DOHH2 (cell line): ENCODE measurements at regions not wholly inside any gene's neighbourhood (a gene's known extent, or its start where the extent isn't known, plus 50 kb on each side); places are given as distances from the start of the nearest gene placed in this dataset.
"Not testable (repeated sequence)": the region's sequence is repeated elsewhere in the genome, so short reads cannot be mapped to it uniquely, and the experiment has no call there.

Experiments used
- H3F3A ChIP-seq: fragments of 200-600 bp; sonication (generic), shearing (Covaris generic); 2 replicates; pipeline ENCODE4 v1.6.0; 2016; ENCODE audit warnings: antibody characterized with exemption, mild to moderate bottlenecking; ENCODE audit not compliant: control insufficient read depth, insufficient read depth
- H3K27ac ChIP-seq: fragments of 200-600 bp; sonication (generic); 2 replicates; pipeline ENCODE4 v1.5.1; 2014; ENCODE audit warnings: low read depth, mild to moderate bottlenecking, low read length, moderate library complexity
- H3K27me3 ChIP-seq: fragments of 200-600 bp; sonication (generic); 2 replicates; pipeline ENCODE4 v1.6.1; 2014; ENCODE audit warnings: mild to moderate bottlenecking, low read length, mixed read lengths; ENCODE audit not compliant: control insufficient read depth
- H3K36me3 ChIP-seq: fragments of 200-600 bp; sonication (generic); 2 replicates; pipeline ENCODE4 v1.6.1; 2014; ENCODE audit warnings: mild to moderate bottlenecking, low read length, moderate library complexity, mixed read lengths; ENCODE audit not compliant: control insufficient read depth
- H3K4me1 ChIP-seq: fragments of 200-600 bp; sonication (generic); 2 replicates; pipeline ENCODE4 v1.6.1; 2014; ENCODE audit warnings: mild to moderate bottlenecking, low read length, mixed read lengths; ENCODE audit not compliant: control insufficient read depth
- H3K4me2 ChIP-seq: fragments of 200-600 bp; sonication (generic); 2 replicates; pipeline ENCODE4 v1.6.0; 2014; ENCODE audit warnings: mild to moderate bottlenecking, low read length, moderate library complexity
- H3K4me3 ChIP-seq: fragments of 200-600 bp; sonication (generic); 2 replicates; pipeline ENCODE4 v1.5.1; 2014; ENCODE audit warnings: mild to moderate bottlenecking, low read length, mixed read lengths
- H3K79me2 ChIP-seq: fragments of 200-600 bp; sonication (generic); 2 replicates; pipeline ENCODE4 v1.6.1; 2014; ENCODE audit warnings: mild to moderate bottlenecking, low read length, mixed read lengths; ENCODE audit not compliant: control insufficient read depth
- H3K9me2 ChIP-seq: fragments of 200-600 bp; sonication (generic); replicated peaks from 2 replicates; pipeline ENCODE4 v1.6.1; 2014; ENCODE audit warnings: mild to moderate bottlenecking, low read length, mixed read lengths; ENCODE audit not compliant: control insufficient read depth
- H3K9me3 ChIP-seq: fragments of 200-600 bp; sonication (generic); 2 replicates; pipeline ENCODE4 v1.6.1; 2014; ENCODE audit warnings: antibody characterized with exemption, low read length, mixed read lengths; ENCODE audit not compliant: control insufficient read depth, insufficient read depth
- H4K20me1 ChIP-seq: fragments of 200-600 bp; sonication (generic); 2 replicates; pipeline ENCODE4 v1.6.0; 2014; ENCODE audit warnings: low read depth, mild to moderate bottlenecking, antibody characterized with exemption, low read length, moderate library complexity; ENCODE audit not compliant: control insufficient read depth, insufficient read depth
- EZH2phosphoT487 ChIP-seq: fragments of 200-600 bp; sonication (generic); IDR thresholded peaks from 2 replicates; pipeline ENCODE4 v1.6.1; 2017; ENCODE audit warnings: borderline replicate concordance, mild to moderate bottlenecking, antibody characterized with exemption, low read length, moderate library complexity, mixed read lengths
- TF ChIP-seq, protein P1 (sequence below): fragments of 200-600 bp; sonication (generic); IDR thresholded peaks from one replicate; pipeline ENCODE4 v1.5.1; 2014; ENCODE audit warnings: antibody characterized with exemption, mild to moderate bottlenecking, low read depth, low read length; ENCODE audit not compliant: poor library complexity, severe bottlenecking

DNA sequence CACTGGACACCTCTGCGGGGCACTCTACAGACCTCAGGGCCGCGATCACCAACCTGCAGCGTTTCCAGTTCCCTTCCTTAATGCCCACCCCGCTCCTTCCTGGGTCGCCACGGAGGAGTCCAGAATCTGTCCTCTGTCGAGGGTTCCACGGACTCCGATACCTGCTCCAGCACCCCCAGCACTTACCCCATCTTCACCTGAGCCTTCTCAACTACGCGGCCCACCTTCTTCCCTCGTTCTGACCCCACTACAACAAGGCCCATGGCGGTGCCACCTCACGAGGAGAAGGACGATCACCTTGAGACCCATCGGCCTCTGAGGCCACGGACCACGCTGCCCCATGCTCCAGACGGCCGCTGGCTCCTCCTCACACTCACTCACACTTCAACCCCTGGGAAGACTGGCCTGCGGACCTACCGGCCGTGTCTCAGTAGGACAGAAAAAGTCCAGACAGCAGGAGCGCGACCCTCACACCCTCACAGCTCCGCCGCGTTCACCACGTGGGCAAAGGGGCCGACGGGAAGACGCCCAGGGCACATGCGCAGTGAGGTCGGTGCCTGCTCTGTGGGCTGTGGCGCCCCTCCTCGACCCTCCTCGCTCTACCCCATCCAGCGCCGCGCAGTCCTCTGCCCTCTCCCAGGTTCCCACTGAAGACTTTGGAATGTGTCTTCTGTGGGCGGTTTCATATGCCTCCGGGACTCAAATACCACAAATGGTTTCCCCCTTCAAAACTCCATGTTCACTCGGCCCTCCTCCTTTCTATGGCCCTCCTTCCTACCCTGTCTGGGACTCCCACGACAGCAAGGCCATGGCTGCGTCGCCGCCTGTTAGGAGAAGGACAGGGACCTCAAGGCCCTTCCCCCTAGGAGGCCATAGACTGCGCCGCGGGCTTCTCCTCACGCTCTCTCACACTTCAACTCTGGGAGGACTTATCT lies 193.9 kb upstream of the PHF14 start:
- no peaks in the 10 kb centered on the region for H3K79me2 ChIP-seq
- TF ChIP-seq EZH2phosphoT487: no peak
- TF ChIP-seq, protein P1, sequence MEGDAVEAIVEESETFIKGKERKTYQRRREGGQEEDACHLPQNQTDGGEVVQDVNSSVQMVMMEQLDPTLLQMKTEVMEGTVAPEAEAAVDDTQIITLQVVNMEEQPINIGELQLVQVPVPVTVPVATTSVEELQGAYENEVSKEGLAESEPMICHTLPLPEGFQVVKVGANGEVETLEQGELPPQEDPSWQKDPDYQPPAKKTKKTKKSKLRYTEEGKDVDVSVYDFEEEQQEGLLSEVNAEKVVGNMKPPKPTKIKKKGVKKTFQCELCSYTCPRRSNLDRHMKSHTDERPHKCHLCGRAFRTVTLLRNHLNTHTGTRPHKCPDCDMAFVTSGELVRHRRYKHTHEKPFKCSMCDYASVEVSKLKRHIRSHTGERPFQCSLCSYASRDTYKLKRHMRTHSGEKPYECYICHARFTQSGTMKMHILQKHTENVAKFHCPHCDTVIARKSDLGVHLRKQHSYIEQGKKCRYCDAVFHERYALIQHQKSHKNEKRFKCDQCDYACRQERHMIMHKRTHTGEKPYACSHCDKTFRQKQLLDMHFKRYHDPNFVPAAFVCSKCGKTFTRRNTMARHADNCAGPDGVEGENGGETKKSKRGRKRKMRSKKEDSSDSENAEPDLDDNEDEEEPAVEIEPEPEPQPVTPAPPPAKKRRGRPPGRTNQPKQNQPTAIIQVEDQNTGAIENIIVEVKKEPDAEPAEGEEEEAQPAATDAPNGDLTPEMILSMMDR: no peak
- no peak overlapping the region for H3K4me3 ChIP-seq
- no peak overlapping the region for H3K4me2 ChIP-seq
- no peaks in the 10 kb centered on the region for H3K9me3 ChIP-seq
- H3K9me2 ChIP-seq: no peaks in the 10 kb centered on the region
- H3K4me1 ChIP-seq: no peaks in the 10 kb centered on the region
- no peaks in the 10 kb centered on the region for H3K27me3 ChIP-seq
- H3F3A ChIP-seq: no peaks in the 10 kb centered on the region
- no peak overlapping the region for H3K27ac ChIP-seq
- H3K36me3 ChIP-seq: no peaks in the 10 kb centered on the region
- no peaks in the 10 kb centered on the region for H4K20me1 ChIP-seq

DNA sequence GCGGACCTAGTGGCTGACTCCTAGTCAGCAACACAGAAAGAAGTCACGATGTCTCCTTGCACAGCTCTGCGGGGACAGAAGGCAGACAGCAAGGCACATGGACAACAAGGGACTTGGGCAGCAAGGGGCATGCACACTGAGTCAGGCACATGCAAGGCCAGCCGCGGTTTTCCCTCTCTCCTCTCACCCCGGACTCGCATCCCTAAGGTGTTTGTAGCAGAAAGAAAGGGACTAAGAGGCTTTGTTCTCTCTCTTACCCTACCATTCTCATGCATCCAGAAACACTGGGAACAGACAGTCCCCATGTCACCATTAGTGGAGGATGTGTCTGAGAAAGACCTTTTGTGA lies 193.3 kb upstream of the PHF14 start:
- Histone ChIP-seq H3K4me2 (no peak overlapping the region), H3K9me3 (no peaks in the 10 kb centered on the region), H3F3A (no peaks in the 10 kb centered on the region), H3K79me2 (no peaks in the 10 kb centered on the region), H3K36me3 (no peaks in the 10 kb centered on the region), H3K27ac (no peak overlapping the region), H3K4me3 (no peak overlapping the region), H3K9me2 (no peaks in the 10 kb centered on the region), H3K4me1 (no peaks in the 10 kb centered on the region), H4K20me1 (no peaks in the 10 kb centered on the region), H3K27me3 (no peaks in the 10 kb centered on the region)
- TF ChIP-seq, protein P1: no peak
- TF ChIP-seq EZH2phosphoT487: no peak

DNA sequence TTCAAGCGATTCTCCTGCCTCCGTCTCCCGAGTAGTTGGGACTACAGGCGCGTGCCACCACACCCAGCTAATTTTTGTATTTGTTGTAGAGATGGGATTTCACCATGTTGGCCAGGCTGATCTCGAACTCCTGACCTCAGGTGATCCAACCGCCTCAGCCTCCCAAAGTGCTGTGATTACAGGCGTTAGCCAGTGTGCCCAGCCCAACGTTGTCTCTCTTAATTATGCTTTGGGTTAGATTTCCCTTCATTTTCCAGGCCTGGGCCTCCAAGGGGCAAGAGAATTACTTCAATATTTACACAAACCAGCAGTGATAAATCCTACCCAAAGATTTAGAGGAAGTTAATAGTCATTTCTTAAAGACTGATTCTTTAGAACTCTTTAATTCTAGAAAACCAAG lies 186.7 kb upstream of the PHF14 start:
- H3K27ac ChIP-seq, H3K9me3 ChIP-seq, H3K9me2 ChIP-seq, H3K79me2 ChIP-seq, H3K4me3 ChIP-seq, H3K4me2 ChIP-seq, H3K4me1 ChIP-seq, H3K36me3 ChIP-seq, H4K20me1 ChIP-seq, H3F3A ChIP-seq, H3K27me3 ChIP-seq: not testable (repeated sequence)

DNA sequence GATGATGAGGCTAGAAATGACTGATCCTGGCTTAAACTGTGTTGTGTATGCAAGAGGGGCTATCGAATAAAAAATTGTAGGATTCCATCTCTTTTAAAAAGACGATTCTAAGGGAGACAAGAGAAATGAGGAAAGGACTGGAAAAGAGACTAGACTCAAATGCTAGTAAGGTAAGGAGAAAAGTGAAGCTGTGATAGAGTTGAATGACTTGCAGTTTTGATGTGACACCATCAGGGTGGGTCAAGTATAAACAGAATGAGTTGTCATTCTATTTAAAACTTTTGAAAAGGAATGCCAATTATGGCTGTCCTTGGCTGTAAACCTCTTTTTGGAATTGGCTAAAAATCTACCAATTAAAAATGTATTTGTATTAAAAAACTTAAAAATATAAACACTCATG lies 184.5 kb upstream of the PHF14 start:
- no peak for TF ChIP-seq EZH2phosphoT487
- TF ChIP-seq, protein P1: no peak
- H3K9me2 ChIP-seq: no peaks in the 10 kb centered on the region
- no peaks in the 10 kb centered on the region for H3K4me1 ChIP-seq

More for the DNA sequence above, 184.5 kb upstream of the PHF14 start:
- Histone ChIP-seq H3F3A (no peaks in the 10 kb centered on the region), H3K4me3 (no peak overlapping the region), H3K4me2 (no peak overlapping the region), H3K27me3 (no peaks in the 10 kb centered on the region), H3K79me2 (no peaks in the 10 kb centered on the region), H3K27ac (no peak overlapping the region), H3K9me3 (no peaks in the 10 kb centered on the region), H4K20me1 (no peaks in the 10 kb centered on the region), H3K36me3 (no peaks in the 10 kb centered on the region)
